T-cell (primary cell): ENCODE measurements at regions not wholly inside any gene's neighbourhood (a gene's known extent, or its start where the extent isn't known, plus 50 kb on each side); places are given as distances from the start of the nearest gene placed in this dataset.

Experiments
- ATAC-seq, 4 experiments: fragments of 200-7000 bp in 3 of 4; fragments of 150-1000 bp in 1 of 4; cut with Tn5 transposase; replicated peaks in 1 of 4; 1 replicate in 3 of 4; 2 replicates in 1 of 4; pipeline ENCODE4 v1.10.0; 2021; ENCODE audit warnings: moderate library complexity in 3 of 4, mild to moderate bottlenecking in 2 of 4, moderate number of reproducible peaks in 1 of 4
- CTCF ChIA-PET, 2 donors: fragments of 300-600 bp; sonication (Branson Sonifier 250); formaldehyde crosslinking; loops; one replicate each; lab custom pipeline; 2022; ENCODE audit warnings: antibody characterized with exemption in 2 of 2; lab: Charles Lee
- POLR2A ChIA-PET, 2 donors: fragments of 300-600 bp; sonication (Branson Sonifier 250); formaldehyde crosslinking; loops; one replicate each; lab custom pipeline; 2022; ENCODE audit warnings: antibody characterized with exemption in 2 of 2; lab: Charles Lee
- DNase-seq, 35 experiments: peaks; one replicate each; pipeline versions ENCODE4 v3.0.0 to v3.0.0-alpha.2; 2013 to 2023
- H3K27ac ChIP-seq: one replicate; pipeline ENCODE4 v1.5.1; 2013; ENCODE audit warnings: low read length
- H3K27me3 ChIP-seq, 2 experiments: replicated peaks in 1 of 2; 1 replicate in 1 of 2; 2 replicates in 1 of 2; pipeline versions ENCODE4 v1.6.1 to v1.7.0; 2013; ENCODE audit warnings: low read length in 1 of 2, mixed read lengths in 1 of 2; ENCODE audit not compliant: control insufficient read depth in 2 of 2, insufficient read depth in 2 of 2; ENCODE audit errors: extremely low read depth in 1 of 2
- H3K36me3 ChIP-seq, 2 donors: 1 replicate in 1 of 2; 2 replicates in 1 of 2; pipeline versions ENCODE4 v1.6.1 to v1.7.0; 2013; ENCODE audit warnings: low read length in 1 of 2; ENCODE audit not compliant: control insufficient read depth in 2 of 2, insufficient read depth in 1 of 2; ENCODE audit errors: extremely low read depth in 1 of 2
- H3K4me1 ChIP-seq, 2 experiments: 1 replicate in 1 of 2; 2 replicates in 1 of 2; pipeline versions ENCODE4 v1.6.1 to v1.7.0; 2013; ENCODE audit warnings: low read length in 2 of 2, mixed read lengths in 1 of 2; ENCODE audit not compliant: insufficient read depth in 2 of 2, control insufficient read depth in 1 of 2; ENCODE audit errors: extremely low read depth in 1 of 2
- H3K4me3 ChIP-seq, 2 donors: 1 replicate in 1 of 2; 2 replicates in 1 of 2; pipeline versions ENCODE4 v1.5.1 to v1.7.0; 2013; ENCODE audit warnings: mild to moderate bottlenecking in 2 of 2, low read length in 1 of 2, moderate library complexity in 1 of 2; ENCODE audit not compliant: control insufficient read depth in 1 of 2; ENCODE audit errors: extremely low read depth in 1 of 2
- H3K9me3 ChIP-seq: 2 replicates; pipeline ENCODE4 v1.7.0; 2013
- H3K27ac Mint-ChIP-seq, 2 donors: one replicate each; pipeline ENCODE4 v1.8.0; 2020 to 2021; ENCODE audit warnings: mild to moderate bottlenecking in 2 of 2, mixed read lengths in 2 of 2
- H3K27me3 Mint-ChIP-seq, 2 donors: one replicate each; pipeline ENCODE4 v1.8.0; 2021 to 2022; ENCODE audit warnings: mixed read lengths in 2 of 2
- H3K36me3 Mint-ChIP-seq: one replicate; pipeline ENCODE4 v1.8.0; 2021; ENCODE audit warnings: mixed read lengths
- H3K4me1 Mint-ChIP-seq, 3 donors: one replicate each; pipeline ENCODE4 v1.8.0; 2020 to 2022; ENCODE audit warnings: mixed read lengths in 3 of 3, mild to moderate bottlenecking in 1 of 3
- H3K4me3 Mint-ChIP-seq, 3 donors: one replicate each; pipeline ENCODE4 v1.8.0; 2020 to 2022; ENCODE audit warnings: mild to moderate bottlenecking in 3 of 3, mixed read lengths in 3 of 3, moderate library complexity in 3 of 3
- H3K9me3 Mint-ChIP-seq, 3 donors: one replicate each; pipeline ENCODE4 v1.8.0; 2020 to 2022; ENCODE audit warnings: mixed read lengths in 3 of 3
- WGBS: methylation state at CpG from one replicate; pipeline ENCODE4 v1.1.5; 2013; ENCODE audit warnings: missing lambda C conversion rate; ENCODE audit not compliant: insufficient coverage; 5-methylcytosine and 5-hydroxymethylcytosine counted together

GRCh38 chr12:25377469-25378177 is 126.9 kb upstream of the KRAS start:
- DNase-seq (peak in 27 of 35 experiments; percentile 7 to 69 (median 39)), ATAC-seq (peak; percentile 91 to 95 (median 94))
- Histone ChIP-seq H3K27me3 (no peaks in the 10 kb centered on the region), H3K27ac (peak overlapping the region; percentile 63), H3K4me1 (peaks cover 28 to 37% of the 10 kb centered on the region in 2 experiments), H3K36me3 (no peaks in the 10 kb centered on the region), H3K4me3 (no peak overlapping the region), H3K9me3 (no peaks in the 10 kb centered on the region)
- peak overlapping the region; percentile 0 to 36 (median 5) for H3K4me3 Mint-ChIP-seq
- ChIA-PET CTCF (interaction anchor here (0.6 to 1.7 kb wide), 9 partner anchors 10 to 139 kb away, joined by 3 to 12 read pairs (median 4); no protein-coding TSS in a partner anchor), POLR2A (interaction anchor here (0.6 to 1.3 kb wide), 6 partner anchors 10 to 509 kb away, joined by 3 to 7 read pairs (median 4); partner anchors contain the start of genes DNAI7 (in 1 of the 2) and ETFRF1 (in 1 of the 2))
- 19% methylated on average over 5 of the region's 5 CpGs for WGBS
- no peaks in the 10 kb centered on the region for H3K36me3 Mint-ChIP-seq
- H3K27me3 Mint-ChIP-seq: no peaks in the 10 kb centered on the region
- peak overlapping the region; percentile 89 to 99 for H3K27ac Mint-ChIP-seq
- H3K9me3 Mint-ChIP-seq: no peaks in the 10 kb centered on the region
- H3K4me1 Mint-ChIP-seq: peaks cover 44 to 55% (median 53%) of the 10 kb centered on the region in 3 donors

- H3K4me3 ChIP-seq: no peak overlapping the region
- H3K4me3 Mint-ChIP-seq: peak overlapping the region in 1 of 3 donors; percentile 36
- WGBS: no CpG with 5 or more reads among the region's 4 CpGs
- no peaks in the 10 kb centered on the region for H3K36me3 ChIP-seq
- no peaks in the 10 kb centered on the region for H3K9me3 ChIP-seq
- peak in 1 of 35 experiments; percentile 14 for DNase-seq
- ChIA-PET POLR2A (interaction anchor here (0.6 to 1.3 kb wide), 6 partner anchors 11 to 509 kb away, joined by 3 to 7 read pairs (median 4); partner anchors contain the start of genes DNAI7 (in 1 of the 2) and ETFRF1 (in 1 of the 2)), CTCF (interaction anchor here (0.6 to 1.7 kb wide), 8 partner anchors 11 to 138 kb away, joined by 3 to 12 read pairs (median 4); no protein-coding TSS in a partner anchor)
- peak in 2 of 4 experiments; percentile 28 to 29 for ATAC-seq
- H3K9me3 Mint-ChIP-seq: no peaks in the 10 kb centered on the region
- peak overlapping the region; percentile 89 to 99 for H3K27ac Mint-ChIP-seq
- peaks cover 37 to 49% (median 47%) of the 10 kb centered on the region in 3 donors for H3K4me1 Mint-ChIP-seq
- H3K4me1 ChIP-seq: peaks cover 21 to 32% of the 10 kb centered on the region in 2 experiments
- no peaks in the 10 kb centered on the region for H3K36me3 Mint-ChIP-seq
- H3K27ac ChIP-seq: peak overlapping the region; percentile 63
- no peaks in the 10 kb centered on the region for H3K27me3 ChIP-seq
- H3K27me3 Mint-ChIP-seq: no peaks in the 10 kb centered on the region
These were observed 126.3 kb upstream of the KRAS start for GRCh38 chr12:25376985-25377384.

- H3K27ac ChIP-seq: peak overlapping the region; percentile 63
- POLR2A ChIA-PET: interaction anchor here in 1 of 2 donors (0.8 kb wide), 1 partner anchor 192 kb away, joined by 4 read pairs; no protein-coding TSS in a partner anchor
- no peak for ATAC-seq
- Mint-ChIP-seq H3K4me1 (peaks cover 33 to 43% (median 41%) of the 10 kb centered on the region in 3 donors), H3K9me3 (no peaks in the 10 kb centered on the region), H3K4me3 (no peak overlapping the region), H3K27ac (peak overlapping the region; percentile 91 to 99), H3K36me3 (no peaks in the 10 kb centered on the region), H3K27me3 (no peaks in the 10 kb centered on the region)
- no peaks in the 10 kb centered on the region for H3K27me3 ChIP-seq
- CTCF ChIA-PET: interaction anchor here in 1 of 2 donors (0.7 to 1.7 kb wide), 3 partner anchors 11 to 325 kb away, joined by 4 to 12 read pairs (median 6); no protein-coding TSS in a partner anchor
- H3K4me3 ChIP-seq: no peak overlapping the region
- no peaks in the 10 kb centered on the region for H3K9me3 ChIP-seq
- no CpG with 5 or more reads among the region's 1 CpG for WGBS
- peaks cover 19 to 27% of the 10 kb centered on the region in 2 experiments for H3K4me1 ChIP-seq
- no peak for DNase-seq
- H3K36me3 ChIP-seq: no peaks in the 10 kb centered on the region
These were observed 125.7 kb upstream of the KRAS start for GRCh38 chr12:25376407-25376806.

- H3K27me3 ChIP-seq: no peaks in the 10 kb centered on the region
- H3K9me3 ChIP-seq: no peaks in the 10 kb centered on the region
- DNase-seq (no peak), ATAC-seq (no peak)
- Mint-ChIP-seq H3K27ac (peak overlapping the region in 1 of 2 donors; percentile 29), H3K4me3 (no peak overlapping the region), H3K4me1 (peaks cover 22 to 29% (median 25%) of the 10 kb centered on the region in 3 donors), H3K9me3 (no peaks in the 10 kb centered on the region), H3K36me3 (no peaks in the 10 kb centered on the region), H3K27me3 (no peaks in the 10 kb centered on the region)
- ChIA-PET CTCF (no interaction called here), POLR2A (interaction anchor here in 1 of 2 donors (1.1 kb wide), 1 partner anchor 9 kb away, joined by 3 read pairs; no protein-coding TSS in a partner anchor)
- 88% methylated on average over 2 of the region's 4 CpGs for WGBS
- H3K27ac ChIP-seq: no peak overlapping the region
- H3K4me1 ChIP-seq: peaks cover 17 to 23% of the 10 kb centered on the region in 2 experiments
- H3K4me3 ChIP-seq: no peak overlapping the region
- H3K36me3 ChIP-seq: no peaks in the 10 kb centered on the region
These were observed 122.5 kb upstream of the KRAS start for GRCh38 chr12:25372969-25373817.

GRCh38 chr12:25372002-25372401 is 121.3 kb upstream of the KRAS start:
- H3K9me3 Mint-ChIP-seq: no peaks in the 10 kb centered on the region
- no peaks in the 10 kb centered on the region for H3K36me3 Mint-ChIP-seq
- no peak overlapping the region for H3K4me3 Mint-ChIP-seq
- H3K4me1 Mint-ChIP-seq: peaks cover 11 to 17% (median 13%) of the 10 kb centered on the region in 3 donors
- no peaks in the 10 kb centered on the region for H3K9me3 ChIP-seq
- ChIA-PET CTCF (interaction anchor here in 1 of 2 donors (0.6 to 0.7 kb wide), 3 partner anchors 15 to 155 kb away, joined by 3 to 7 read pairs (median 3); no protein-coding TSS in a partner anchor), POLR2A (interaction anchor here in 1 of 2 donors (1.1 kb wide), 1 partner anchor 10 kb away, joined by 3 read pairs; no protein-coding TSS in a partner anchor)
- H3K27me3 Mint-ChIP-seq: no peaks in the 10 kb centered on the region
- DNase-seq (no peak), ATAC-seq (no peak)
- H3K4me3 ChIP-seq: no peak overlapping the region
- H3K4me1 ChIP-seq: peaks cover 5 to 16% of the 10 kb centered on the region in 2 experiments
- no peaks in the 10 kb centered on the region for H3K27me3 ChIP-seq
- H3K36me3 ChIP-seq: no peaks in the 10 kb centered on the region
- no peak overlapping the region for H3K27ac ChIP-seq
- no peak overlapping the region for H3K27ac Mint-ChIP-seq
